HL-60 (cell line): ENCODE measurements at regions not wholly inside any gene's neighbourhood (a gene's known extent, or its start where the extent isn't known, plus 50 kb on each side); places are given as distances from the start of the nearest gene placed in this dataset.

Experiments
- DNase-seq, 2 experiments: peaks; one replicate each; pipeline ENCODE4 v3.0.0-alpha.2; 2010 to 2020; ENCODE audit warnings: low read depth in 1 of 2, low spot score in 1 of 2
- H3K27ac ChIP-seq: fragments of 250-450 bp; sonication (Bioruptor Pico); replicated peaks from 2 replicates; pipeline ENCODE4 v1.5.1; 2020; ENCODE audit warnings: mild to moderate bottlenecking, moderate library complexity
- H3K27me3 ChIP-seq: fragments of 250-450 bp; sonication (Bioruptor Pico); 2 replicates; pipeline ENCODE4 v1.5.1; 2021; ENCODE audit warnings: mild to moderate bottlenecking, moderate library complexity; ENCODE audit not compliant: insufficient read depth, poor library complexity, severe bottlenecking
- H3K4me3 ChIP-seq: replicated peaks from 2 replicates; pipeline ENCODE4 v1.5.1; 2011; ENCODE audit warnings: mild to moderate bottlenecking, control low read depth, low read length; ENCODE audit not compliant: insufficient read depth
- CTCF ChIP-seq: IDR thresholded peaks from one replicate; pipeline ENCODE4 v1.5.1; 2011; ENCODE audit warnings: low read length, control low read depth, inconsistent platforms; ENCODE audit not compliant: insufficient read depth
- GABPA ChIP-seq: IDR thresholded peaks from 2 replicates; pipeline ENCODE4 v1.6.1; 2012; ENCODE audit warnings: low read depth
- POLR2AphosphoS5 ChIP-seq: IDR thresholded peaks from 2 replicates; pipeline ENCODE4 v1.6.1; 2012; ENCODE audit warnings: low read depth
- REST ChIP-seq: IDR thresholded peaks from 2 replicates; pipeline ENCODE4 v1.6.1; 2012; ENCODE audit warnings: low read depth; ENCODE audit not compliant: insufficient replicate concordance
- SPI1 ChIP-seq: IDR thresholded peaks from 2 replicates; pipeline ENCODE4 v1.6.1; 2012; ENCODE audit warnings: low read depth, mild to moderate bottlenecking, borderline replicate concordance

- H3K4me3 ChIP-seq, result no peak overlapping the region
- no peak overlapping the region for H3K27ac ChIP-seq
- DNase-seq, result no peak
- TF ChIP-seq GABPA, result no peak
- no peaks in the 10 kb centered on the region for H3K27me3 ChIP-seq
Observed at GRCh38 chr20:40961176-40961575, 67.4 kb upstream of the TOP1 start.

DNA sequence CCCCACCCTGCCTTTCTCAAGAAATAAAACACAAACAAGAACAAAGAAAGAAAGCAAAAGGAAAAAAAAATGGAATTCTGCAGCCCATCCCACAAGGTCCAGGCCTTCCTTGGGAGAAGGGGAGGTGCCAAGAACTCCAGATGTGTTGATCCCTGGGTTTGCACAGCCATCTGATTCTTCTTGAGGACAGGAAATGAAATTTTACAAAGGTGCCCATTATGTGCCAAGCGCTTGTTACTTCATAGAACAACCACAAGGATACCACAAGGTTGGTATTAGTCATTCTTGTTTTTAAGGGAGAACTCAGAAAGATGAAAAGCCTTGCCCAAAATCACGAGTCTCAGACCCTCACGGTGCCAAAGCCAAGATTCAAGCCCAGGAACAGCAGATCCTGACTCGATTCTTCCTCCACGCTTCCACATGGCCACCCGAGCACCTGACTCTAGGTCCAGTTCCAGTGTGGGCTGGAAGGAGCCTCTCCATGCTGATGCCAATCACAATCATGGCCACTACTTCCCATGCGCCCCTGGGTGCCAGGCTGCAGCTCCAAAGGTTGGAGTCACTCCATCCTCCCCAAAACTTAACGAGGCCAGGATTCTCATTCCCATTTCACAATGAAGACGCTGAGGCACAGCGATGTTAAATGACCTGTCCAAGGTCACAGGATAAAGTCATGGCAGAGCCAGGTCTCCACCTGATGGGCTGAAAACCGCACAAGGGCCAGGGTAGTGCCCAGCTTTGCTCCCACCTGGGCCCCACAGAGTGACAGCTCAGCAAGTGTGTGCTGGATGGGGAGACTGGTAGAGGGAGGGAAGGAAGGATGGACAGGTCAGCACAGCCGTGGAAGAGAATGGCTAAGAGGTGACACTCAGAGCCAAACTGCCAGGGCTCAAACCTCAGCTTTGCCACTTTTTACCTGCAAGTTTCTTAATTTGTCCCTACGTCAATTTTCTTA, 66.7 kb upstream of the TOP1 start:
- DNase-seq, result peak in 1 of 2 experiments; percentile 34
- Histone ChIP-seq H3K27ac (no peak overlapping the region), H3K27me3 (no peaks in the 10 kb centered on the region), H3K4me3 (no peak overlapping the region)
- TF ChIP-seq SPI1 (no peak), POLR2AphosphoS5 (no peak)

GRCh38 chr20:40962733-40963504, 65.7 kb upstream of the TOP1 start:
- TF ChIP-seq POLR2AphosphoS5 (no peak), SPI1 (no peak), CTCF (peak; percentile 67)
- H3K27me3 ChIP-seq, result no peaks in the 10 kb centered on the region
- peak; percentile 27 to 67 for DNase-seq
- no peak overlapping the region for H3K27ac ChIP-seq
- H3K4me3 ChIP-seq, result no peak overlapping the region

GRCh38 chr20:40963505-40963845, 65.1 kb upstream of the TOP1 start:
- no peak for DNase-seq
- Histone ChIP-seq H3K27ac (no peak overlapping the region), H3K27me3 (no peaks in the 10 kb centered on the region), H3K4me3 (no peak overlapping the region)
- TF ChIP-seq SPI1, result no peak
- TF ChIP-seq REST, result no peak
- no peak for TF ChIP-seq CTCF
- TF ChIP-seq POLR2AphosphoS5, result no peak
- no peak for TF ChIP-seq GABPA

- TF ChIP-seq GABPA (no peak), POLR2AphosphoS5 (no peak), REST (no peak), CTCF (no peak), SPI1 (no peak)
- H3K27me3 ChIP-seq, result no peaks in the 10 kb centered on the region
- H3K27ac ChIP-seq, result no peak overlapping the region
Observed at GRCh38 chr20:40965671-40966070, 63.0 kb upstream of the TOP1 start.

More at GRCh38 chr20:40965671-40966070, 63.0 kb upstream of the TOP1 start:
- DNase-seq, result no peak
- H3K4me3 ChIP-seq, result no peak overlapping the region
